Endodermal cell (in vitro differentiated cells): ENCODE measurements at regions not wholly inside any gene's neighbourhood (a gene's known extent, or its start where the extent isn't known, plus 50 kb on each side); places are given as distances from the start of the nearest gene placed in this dataset.

Experiments
- DNase-seq: peaks from one replicate; pipeline ENCODE4 v3.0.0-alpha.2; 2017
- H3K27ac ChIP-seq: 2 replicates; pipeline ENCODE4 v1.5.1; 2013; ENCODE audit warnings: mild to moderate bottlenecking, low read depth, low read length, moderate library complexity
- H3K27me3 ChIP-seq: 2 replicates; pipeline ENCODE4 v1.6.1; 2013; ENCODE audit warnings: mild to moderate bottlenecking, low read length, moderate library complexity; ENCODE audit not compliant: insufficient read depth, control insufficient read depth, poor library complexity, severe bottlenecking
- H3K36me3 ChIP-seq: 2 replicates; pipeline ENCODE4 v1.7.0; 2013; ENCODE audit warnings: mild to moderate bottlenecking, low read length, moderate library complexity; ENCODE audit not compliant: control insufficient read depth, insufficient read depth
- H3K4me1 ChIP-seq: one replicate; pipeline ENCODE4 v1.7.0; 2013; ENCODE audit warnings: low read length; ENCODE audit not compliant: control insufficient read depth, insufficient read depth
- H3K4me3 ChIP-seq: 2 replicates; pipeline ENCODE4 v1.5.1; 2013; ENCODE audit warnings: mild to moderate bottlenecking, low read length, moderate library complexity
- H3K9ac ChIP-seq: 2 replicates; pipeline ENCODE4 v1.6.1; 2013; ENCODE audit warnings: mild to moderate bottlenecking, low read length, moderate library complexity; ENCODE audit not compliant: poor library complexity, severe bottlenecking; ENCODE audit errors: extremely low read depth
- H3K9me3 ChIP-seq: 2 replicates; pipeline ENCODE4 v1.6.1; 2013; ENCODE audit warnings: mild to moderate bottlenecking, low read length, moderate library complexity; ENCODE audit not compliant: control insufficient read depth
- H3K27ac Mint-ChIP-seq: 2 replicates; pipeline ENCODE4 v1.8.0; 2020; ENCODE audit warnings: mixed read lengths
- H3K27me3 Mint-ChIP-seq: 2 replicates; pipeline ENCODE4 v1.8.0; 2021; ENCODE audit warnings: mild to moderate bottlenecking, mixed read lengths; ENCODE audit not compliant: insufficient read depth
- H3K36me3 Mint-ChIP-seq: 2 replicates; pipeline ENCODE4 v1.8.0; 2020; ENCODE audit warnings: low read depth, mixed read lengths
- H3K4me1 Mint-ChIP-seq: 2 replicates; pipeline ENCODE4 v1.8.0; 2020; ENCODE audit warnings: mixed read lengths
- H3K4me3 Mint-ChIP-seq: 2 replicates; pipeline ENCODE4 v1.8.0; 2020; ENCODE audit warnings: mild to moderate bottlenecking, moderate library complexity, mixed read lengths
- H3K9me3 Mint-ChIP-seq: 2 replicates; pipeline ENCODE4 v1.8.0; 2020; ENCODE audit warnings: mild to moderate bottlenecking, mixed read lengths
- WGBS, 2 experiments: methylation state at CpG; one replicate each; pipeline versions ENCODE4 v1.1.5 to v1.1.7; 2013; ENCODE audit warnings: missing lambda C conversion rate in 2 of 2, mixed read lengths in 1 of 2; ENCODE audit not compliant: insufficient coverage in 1 of 2, insufficient read length in 1 of 2; 5-methylcytosine and 5-hydroxymethylcytosine counted together
- TF ChIP-seq, protein P1 (sequence below): fragments of 200-600 bp; sonication (generic); conservative IDR thresholded peaks from 2 replicates; pipeline ENCODE4 v1.5.0; 2021; ENCODE audit warnings: antibody characterized with exemption, mild to moderate bottlenecking

DNA sequence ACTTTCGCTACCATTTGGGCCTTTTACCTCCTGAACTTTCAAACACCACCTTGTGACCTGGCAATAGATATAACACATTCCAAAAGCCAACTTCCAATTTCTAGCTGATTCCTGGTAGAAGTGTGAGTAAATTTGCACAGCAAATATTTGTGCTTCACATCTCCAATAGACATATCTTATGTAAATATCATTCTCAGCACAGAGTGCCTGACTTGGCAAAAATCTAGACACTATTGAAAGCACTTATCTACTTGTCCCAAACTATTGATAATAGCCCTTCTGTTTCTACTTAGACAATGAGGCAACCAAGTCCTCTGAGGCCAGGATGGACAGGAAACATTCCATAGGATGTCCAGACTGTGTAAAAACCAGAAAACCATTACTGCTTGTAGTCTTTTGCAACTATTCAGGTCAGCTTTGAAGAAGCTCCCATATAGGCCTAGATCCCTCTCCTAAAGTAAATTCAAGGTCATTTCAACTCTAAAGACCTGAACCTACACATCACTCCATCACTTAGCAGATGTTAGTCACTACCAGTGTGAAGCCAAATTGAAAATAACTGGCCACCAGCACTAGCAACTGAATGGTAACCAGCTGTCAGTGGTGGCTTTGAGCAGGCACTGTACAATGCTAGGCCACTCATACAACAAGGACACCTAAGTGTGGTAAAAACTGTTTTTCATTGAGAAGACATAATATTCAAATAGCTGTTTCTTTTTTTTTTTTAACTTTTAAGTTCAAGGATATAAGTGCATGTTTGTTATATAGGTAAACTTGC, 95.3 kb upstream of the RSPO3 start:
- H3K27ac Mint-ChIP-seq, result no peak overlapping the region
- TF ChIP-seq, protein P1, sequence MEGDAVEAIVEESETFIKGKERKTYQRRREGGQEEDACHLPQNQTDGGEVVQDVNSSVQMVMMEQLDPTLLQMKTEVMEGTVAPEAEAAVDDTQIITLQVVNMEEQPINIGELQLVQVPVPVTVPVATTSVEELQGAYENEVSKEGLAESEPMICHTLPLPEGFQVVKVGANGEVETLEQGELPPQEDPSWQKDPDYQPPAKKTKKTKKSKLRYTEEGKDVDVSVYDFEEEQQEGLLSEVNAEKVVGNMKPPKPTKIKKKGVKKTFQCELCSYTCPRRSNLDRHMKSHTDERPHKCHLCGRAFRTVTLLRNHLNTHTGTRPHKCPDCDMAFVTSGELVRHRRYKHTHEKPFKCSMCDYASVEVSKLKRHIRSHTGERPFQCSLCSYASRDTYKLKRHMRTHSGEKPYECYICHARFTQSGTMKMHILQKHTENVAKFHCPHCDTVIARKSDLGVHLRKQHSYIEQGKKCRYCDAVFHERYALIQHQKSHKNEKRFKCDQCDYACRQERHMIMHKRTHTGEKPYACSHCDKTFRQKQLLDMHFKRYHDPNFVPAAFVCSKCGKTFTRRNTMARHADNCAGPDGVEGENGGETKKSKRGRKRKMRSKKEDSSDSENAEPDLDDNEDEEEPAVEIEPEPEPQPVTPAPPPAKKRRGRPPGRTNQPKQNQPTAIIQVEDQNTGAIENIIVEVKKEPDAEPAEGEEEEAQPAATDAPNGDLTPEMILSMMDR, result no peak

DNA sequence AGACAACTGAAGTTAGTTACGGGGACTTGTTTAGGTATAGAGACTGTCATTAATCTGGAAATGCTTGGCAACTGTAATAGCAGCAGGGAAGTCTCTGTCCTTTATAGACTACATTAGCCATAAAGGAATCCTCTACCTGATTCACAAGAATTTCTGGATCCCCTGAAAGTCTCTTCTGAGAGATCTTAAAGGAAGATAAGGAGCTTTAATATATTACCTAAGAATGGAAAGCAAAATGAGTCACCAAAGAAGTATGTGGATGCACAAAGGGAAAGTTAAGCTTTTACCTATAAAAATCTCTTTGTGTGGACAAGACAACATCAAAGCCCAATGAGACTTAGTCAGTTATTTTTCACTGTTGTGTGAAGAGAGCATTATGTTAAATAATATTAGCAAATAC, 92.2 kb upstream of the RSPO3 start:
- H3K4me3 Mint-ChIP-seq, result no peak overlapping the region
- TF ChIP-seq, protein P1, result no peak
- no peaks in the 10 kb centered on the region for H3K9me3 Mint-ChIP-seq
- H3K36me3 ChIP-seq, result no peaks in the 10 kb centered on the region
- H3K27ac ChIP-seq, result no peak overlapping the region
- 100% methylated on average over 1 of the region's 1 CpG; no CpG with 5 or more reads in 1 of the 2 experiments for WGBS, 2 experiments
- H3K9ac ChIP-seq, result no peak overlapping the region
- H3K4me1 Mint-ChIP-seq, result peaks cover 9% of the 10 kb centered on the region
- H3K36me3 Mint-ChIP-seq, result no peaks in the 10 kb centered on the region
- H3K4me3 ChIP-seq, result no peak overlapping the region
- peaks cover 3% of the 10 kb centered on the region for H3K4me1 ChIP-seq
- no peaks in the 10 kb centered on the region for H3K27me3 Mint-ChIP-seq
- no peak for DNase-seq
- H3K27ac Mint-ChIP-seq, result no peak overlapping the region
- no peaks in the 10 kb centered on the region for H3K27me3 ChIP-seq
- no peaks in the 10 kb centered on the region for H3K9me3 ChIP-seq

More for the DNA sequence above, 95.3 kb upstream of the RSPO3 start:
- no peak for DNase-seq
- no peak overlapping the region for H3K27ac ChIP-seq
- 94% methylated on average over 1 of the region's 1 CpG; no CpG with 5 or more reads in 1 of the 2 experiments for WGBS, 2 experiments
- H3K9me3 Mint-ChIP-seq, result no peaks in the 10 kb centered on the region
- no peak overlapping the region for H3K4me3 Mint-ChIP-seq
- H3K4me3 ChIP-seq, result no peak overlapping the region
- no peaks in the 10 kb centered on the region for H3K36me3 Mint-ChIP-seq
- no peaks in the 10 kb centered on the region for H3K9me3 ChIP-seq
- no peaks in the 10 kb centered on the region for H3K27me3 Mint-ChIP-seq
- peaks cover 9% of the 10 kb centered on the region for H3K4me1 Mint-ChIP-seq
- no peaks in the 10 kb centered on the region for H3K27me3 ChIP-seq
- H3K36me3 ChIP-seq, result no peaks in the 10 kb centered on the region
- no peak overlapping the region for H3K9ac ChIP-seq
- H3K4me1 ChIP-seq, result peaks cover 3% of the 10 kb centered on the region

DNA sequence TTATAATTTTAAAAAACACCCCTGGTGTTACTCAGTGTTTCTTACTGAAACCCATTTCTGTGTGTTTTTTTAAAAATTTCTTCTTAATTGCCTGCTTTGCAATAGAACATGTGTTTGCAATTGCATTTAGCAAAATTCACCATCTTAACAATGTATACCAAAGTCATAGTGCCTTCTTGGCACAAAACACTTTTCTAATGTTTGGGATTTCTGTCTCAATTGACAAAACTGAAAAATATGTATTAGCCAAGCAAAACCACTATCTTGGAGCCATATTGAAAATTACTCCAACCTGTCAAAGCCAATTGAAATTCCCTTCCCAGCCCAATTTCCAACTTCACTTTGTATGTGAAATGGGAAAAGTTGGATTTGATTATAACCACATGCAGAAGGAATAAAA, 88.4 kb upstream of the RSPO3 start:
- Mint-ChIP-seq H3K27ac (no peak overlapping the region), H3K9me3 (no peaks in the 10 kb centered on the region), H3K4me3 (no peak overlapping the region), H3K27me3 (no peaks in the 10 kb centered on the region), H3K36me3 (no peaks in the 10 kb centered on the region), H3K4me1 (peaks cover 4% of the 10 kb centered on the region)
- Histone ChIP-seq H3K4me3 (no peak overlapping the region), H3K27ac (no peak overlapping the region), H3K27me3 (no peaks in the 10 kb centered on the region), H3K9me3 (no peaks in the 10 kb centered on the region), H3K9ac (no peak overlapping the region), H3K36me3 (no peaks in the 10 kb centered on the region), H3K4me1 (no peaks in the 10 kb centered on the region)
- TF ChIP-seq, protein P1, result no peak
- DNase-seq, result no peak
